ENCODE measurements at regions not wholly inside any gene's neighbourhood (a gene's known extent, or its start where the extent isn't known, plus 50 kb on each side); places are given as distances from the start of the nearest gene placed in this dataset.

- H3K9me3 ChIP-seq (ENCODE audit: control insufficient read depth, low read depth, low read length): no peaks in the 10 kb centered on the region
- H4K8ac ChIP-seq (replicated peaks; ENCODE audit: insufficient read length, low read depth, low read length): no peak overlapping the region
- no peaks in the 10 kb centered on the region for H3K27me3 ChIP-seq (ENCODE audit: insufficient read depth, low read length)
- Mint-ChIP-seq H3K9me3 (peaks cover 6 to 14% of the 10 kb centered on the region in 2 experiments), H3K27ac (peak overlapping the region in 2 of 3 experiments; percentile 33 to 47; a peak in 1 of 7 replicates), H3K27me3 (ENCODE audit: low read depth) (no peaks in the 10 kb centered on the region; the same call in 1 of the 2 replicates), H3K4me1 (peaks cover 35 to 37% of the 10 kb centered on the region in 2 experiments), H3K36me3 (ENCODE audit: insufficient read depth in 1 of 3, low read depth in 3 of 3) (peaks cover 6 to 14% (median 6%) of the 10 kb centered on the region in 3 experiments), H3K4me3 (no peak overlapping the region; a peak in 1 of 5 replicates)
- no peak for TF ChIP-seq CTCF (conservative IDR thresholded peaks at IDR 0.05)
- H2BK120ac ChIP-seq (ENCODE audit: low read depth, low read length, poor library complexity, severe bottlenecking): no peak overlapping the region
- H2BK5ac ChIP-seq (ENCODE audit: insufficient read length, low read length): no peak overlapping the region
- H3K4me1 ChIP-seq (ENCODE audit: insufficient read depth, low read length): no peaks in the 10 kb centered on the region
- H2BK15ac ChIP-seq (ENCODE audit: low read depth, low read length): no peak overlapping the region
- no peaks in the 10 kb centered on the region for H3K79me2 ChIP-seq (ENCODE audit: insufficient read depth, low read length)
- no CpG with 5 or more reads among the region's 2 CpGs for WGBS (ENCODE audit: extremely low coverage, insufficient read length, low lambda C conversion rate)
- no peak overlapping the region for H2AFZ ChIP-seq (ENCODE audit: low read length)
- H2BK20ac ChIP-seq (ENCODE audit: low read depth, low read length, poor library complexity, severe bottlenecking): no peak overlapping the region
- no peak overlapping the region for H4K91ac ChIP-seq (ENCODE audit: insufficient read length, low read depth, low read length)
- no peak for DNase-seq
- no peak overlapping the region for H2AK5ac ChIP-seq (ENCODE audit: insufficient read length, low read length)
- no peak overlapping the region for H2BK12ac ChIP-seq (ENCODE audit: insufficient read length, low read depth, low read length)
- no peak overlapping the region for H3T11ph ChIP-seq (ENCODE audit: low read length)
- no peak overlapping the region for H3K4me2 ChIP-seq (ENCODE audit: insufficient read depth, insufficient read length, low read length)
- no peak overlapping the region for H4K5ac ChIP-seq (ENCODE audit: insufficient read length, low read depth, low read length)
- H3K79me1 ChIP-seq (ENCODE audit: insufficient read depth, low read depth, low read length, poor library complexity, severe bottlenecking): no peaks in the 10 kb centered on the region
- H3K27ac ChIP-seq (ENCODE audit: insufficient read length, low read depth, low read length): no peak overlapping the region
- H3K56ac ChIP-seq (ENCODE audit: insufficient read length, low read depth, low read length): no peak overlapping the region
- H3K4ac ChIP-seq (ENCODE audit: low read depth, low read length): no peak overlapping the region
- no peak overlapping the region for H3K9ac ChIP-seq (ENCODE audit: extremely low read depth, insufficient read length, low read length)
- H3K18ac ChIP-seq (ENCODE audit: insufficient read length, low read depth, low read length): no peak overlapping the region
- no peaks in the 10 kb centered on the region for H4K20me1 ChIP-seq (ENCODE audit: control insufficient read depth, insufficient read depth, insufficient read length)
- H3K23me2 ChIP-seq (ENCODE audit: insufficient read length, low read depth, low read length, poor library complexity, severe bottlenecking): no peaks in the 10 kb centered on the region
- no peak overlapping the region for H3K14ac ChIP-seq (ENCODE audit: insufficient read depth, low read length)
- no peak overlapping the region for H3K23ac ChIP-seq (ENCODE audit: insufficient read length, low read depth, low read length)
Observed at GRCh38 chr9:32220750-32221149, 163.7 kb upstream of the ACO1 start.

Data from H9 (cell line).